OCI-LY7 (cell line): ENCODE measurements at regions not wholly inside any gene's neighbourhood (a gene's known extent, or its start where the extent isn't known, plus 50 kb on each side); places are given as distances from the start of the nearest gene placed in this dataset.

Source experiments
- BruUV-seq: library from RNA; stranded (reverse); fragments of 400-500 nt; replicated peaks from 2 replicates; lab custom pipeline; 2021; lab: Mats Ljungman, UMichigan
- CTCF ChIA-PET: fragments of 300-600 bp; sonication (Branson Sonifier 250); formaldehyde crosslinking; loops from one replicate; lab custom pipeline; 2022; ENCODE audit warnings: antibody characterized with exemption; ENCODE audit not compliant: unreplicated experiment; lab: Charles Lee
- POLR2A ChIA-PET: fragments of 300-600 bp; sonication (Branson Sonifier 250); formaldehyde crosslinking; loops from one replicate; lab custom pipeline; 2022; ENCODE audit warnings: antibody characterized with exemption; lab: Charles Lee
- DNase-seq: peaks from one replicate; pipeline ENCODE4 v3.0.0-alpha.2; 2015; ENCODE audit warnings: low spot score
- H2AFZ ChIP-seq: fragments of 200-600 bp; sonication (generic), shearing (Covaris generic); 2 replicates; pipeline ENCODE4 v1.6.1; 2014; ENCODE audit warnings: mild to moderate bottlenecking, antibody characterized with exemption, low read length, moderate library complexity
- H3K27ac ChIP-seq: fragments of 200-600 bp; sonication (generic); 2 replicates; pipeline ENCODE4 v1.5.1; 2014; ENCODE audit warnings: mixed run types, low read depth, mild to moderate bottlenecking, moderate library complexity, low read length, inconsistent platforms; ENCODE audit not compliant: poor library complexity, severe bottlenecking
- H3K36me3 ChIP-seq: fragments of 200-600 bp; sonication (generic); 2 replicates; pipeline ENCODE4 v1.6.1; 2014; ENCODE audit warnings: mild to moderate bottlenecking, antibody characterized with exemption, low read length, moderate library complexity, mixed read lengths; ENCODE audit not compliant: insufficient read depth
- H3K4me1 ChIP-seq: fragments of 200-600 bp; sonication (generic); 2 replicates; pipeline ENCODE4 v1.5.1; 2014; ENCODE audit warnings: mild to moderate bottlenecking, low read length; ENCODE audit not compliant: insufficient read depth, poor library complexity, severe bottlenecking
- H3K4me2 ChIP-seq: fragments of 200-600 bp; sonication (generic); 2 replicates; pipeline ENCODE4 v1.6.1; 2014; ENCODE audit warnings: mild to moderate bottlenecking, low read length
- H3K4me3 ChIP-seq: fragments of 200-600 bp; sonication (generic); 2 replicates; pipeline ENCODE4 v1.5.1; 2014; ENCODE audit warnings: mild to moderate bottlenecking, low read depth, low read length; ENCODE audit not compliant: poor library complexity, severe bottlenecking
- H3K79me2 ChIP-seq: fragments of 200-600 bp; sonication (generic); 2 replicates; pipeline ENCODE4 v1.6.1; 2016; ENCODE audit warnings: low read depth, mild to moderate bottlenecking, low read length, moderate library complexity, mixed read lengths; ENCODE audit not compliant: insufficient read depth
- H3K9me2 ChIP-seq: fragments of 200-600 bp; sonication (generic); 2 replicates; pipeline ENCODE4 v1.6.1; 2016; ENCODE audit warnings: mild to moderate bottlenecking, low read length, mixed read lengths; ENCODE audit not compliant: insufficient read depth
- H3K9me3 ChIP-seq: fragments of 200-600 bp; sonication (generic); 2 replicates; pipeline ENCODE4 v1.6.1; 2014; ENCODE audit warnings: mild to moderate bottlenecking, mixed run types, low read length, mixed read lengths
- H4K20me1 ChIP-seq: fragments of 200-600 bp; sonication (generic); 2 replicates; pipeline ENCODE4 v1.6.1; 2014; ENCODE audit warnings: mild to moderate bottlenecking, antibody characterized with exemption, low read length, moderate library complexity, mixed read lengths; ENCODE audit not compliant: insufficient read depth
- CTCF ChIP-seq: fragments of 200-600 bp; sonication (generic); conservative IDR thresholded peaks from 2 replicates; pipeline ENCODE4 v1.5.1; 2014; ENCODE audit warnings: mild to moderate bottlenecking, antibody characterized with exemption, low read length, moderate library complexity, mixed read lengths
- EZH2phosphoT487 ChIP-seq: fragments of 200-600 bp; sonication (generic); IDR thresholded peaks from 2 replicates; pipeline ENCODE4 v1.6.1; 2018; ENCODE audit warnings: low read depth, borderline replicate concordance, mild to moderate bottlenecking, mixed run types, antibody characterized with exemption, low read length, moderate library complexity, mixed read lengths
- intact Hi-C: fragments of 100-400 bp; cut with micrococcal nuclease; formaldehyde crosslinking; loops from one replicate; pipeline ENCODE4 v1.10.0; 2022; ENCODE audit not compliant: unreplicated experiment

- BruUV-seq, result no TSS peak
- Histone ChIP-seq H3K79me2 (no peaks in the 10 kb centered on the region), H3K27ac (no peak overlapping the region), H3K4me1 (no peaks in the 10 kb centered on the region), H4K20me1 (no peaks in the 10 kb centered on the region), H2AFZ (no peak overlapping the region), H3K4me3 (no peak overlapping the region), H3K36me3 (no peaks in the 10 kb centered on the region), H3K9me2 (no peaks in the 10 kb centered on the region), H3K9me3 (no peaks in the 10 kb centered on the region), H3K4me2 (no peak overlapping the region)
- DNase-seq, result no peak
- intact Hi-C loops, result loop anchor here (10.0 kb wide), 1 partner anchor 65 kb away; no protein-coding TSS in a partner anchor
- no peak for TF ChIP-seq EZH2phosphoT487
- TF ChIP-seq CTCF, result no peak
- ChIA-PET CTCF (no interaction called here), POLR2A (no interaction called here)
Measured at GRCh38 chr5:45179686-45180085, 370.9 kb downstream of the MRPS30 start.

- H3K36me3 ChIP-seq, result no peaks in the 10 kb centered on the region
- DNase-seq, result no peak
- H3K9me2 ChIP-seq, result no peaks in the 10 kb centered on the region; the same call in 1 of the 2 replicates
- intact Hi-C loops, result loop anchor here (10.0 kb wide), 1 partner anchor 56 kb away; no protein-coding TSS in a partner anchor
- H3K4me1 ChIP-seq, result no peaks in the 10 kb centered on the region
- ChIA-PET POLR2A (no interaction called here), CTCF (no interaction called here)
- H3K4me3 ChIP-seq, result no peak overlapping the region
- no peak overlapping the region for H3K27ac ChIP-seq
- no peaks in the 10 kb centered on the region for H4K20me1 ChIP-seq
- no peak overlapping the region for H2AFZ ChIP-seq
- TF ChIP-seq EZH2phosphoT487 (no peak), CTCF (no peak)
- no peaks in the 10 kb centered on the region for H3K9me3 ChIP-seq
- no peaks in the 10 kb centered on the region for H3K79me2 ChIP-seq
- no TSS peak for BruUV-seq
- no peak overlapping the region for H3K4me2 ChIP-seq
Measured at GRCh38 chr5:45189042-45189441, 380.3 kb downstream of the MRPS30 start.

GRCh38 chr5:45189481-45189880 lies 380.7 kb downstream of the MRPS30 start:
- H3K27ac ChIP-seq, result no peak overlapping the region
- no TSS peak for BruUV-seq
- DNase-seq, result no peak
- intact Hi-C loops, result loop anchor here (10.0 kb wide), 1 partner anchor 55 kb away; no protein-coding TSS in a partner anchor
- no peaks in the 10 kb centered on the region; the same call in 1 of the 2 replicates for H3K9me2 ChIP-seq
- H4K20me1 ChIP-seq, result no peaks in the 10 kb centered on the region
- H3K36me3 ChIP-seq, result no peaks in the 10 kb centered on the region
- no peaks in the 10 kb centered on the region for H3K79me2 ChIP-seq
- POLR2A ChIA-PET, result no interaction called here
- CTCF ChIA-PET, result no interaction called here
- no peaks in the 10 kb centered on the region for H3K4me1 ChIP-seq
- no peak overlapping the region for H3K4me3 ChIP-seq
- TF ChIP-seq EZH2phosphoT487 (no peak), CTCF (no peak)
- H3K4me2 ChIP-seq, result no peak overlapping the region
- H3K9me3 ChIP-seq, result no peaks in the 10 kb centered on the region
- H2AFZ ChIP-seq, result no peak overlapping the region
